KMS-11 (cell line): ENCODE measurements at regions not wholly inside any gene's neighbourhood (a gene's known extent, or its start where the extent isn't known, plus 50 kb on each side); places are given as distances from the start of the nearest gene placed in this dataset.

ENCODE experiments used
- H2AFZ ChIP-seq: fragments of 200-600 bp; sonication (generic); 2 replicates; pipeline ENCODE4 v1.6.1; 2016; ENCODE audit warnings: antibody characterized with exemption, mixed run types, low read depth
- H3K27ac ChIP-seq: fragments of 200-600 bp; sonication (generic); 2 replicates; pipeline ENCODE4 v1.6.1; 2016; ENCODE audit warnings: mild to moderate bottlenecking, mixed run types
- H3K27me3 ChIP-seq: fragments of 200-600 bp; sonication (generic); 2 replicates; pipeline ENCODE4 v1.6.1; 2017; ENCODE audit warnings: mild to moderate bottlenecking, low read depth, mixed run types, moderate library complexity; ENCODE audit not compliant: insufficient read depth
- H3K36me3 ChIP-seq: fragments of 200-600 bp; sonication (generic); 2 replicates; pipeline ENCODE4 v1.6.1; 2017; ENCODE audit warnings: mild to moderate bottlenecking, mixed run types; ENCODE audit not compliant: insufficient read depth
- H3K4me1 ChIP-seq: fragments of 200-600 bp; sonication (generic); 2 replicates; pipeline ENCODE4 v1.6.1; 2016; ENCODE audit warnings: mild to moderate bottlenecking, low read depth, mixed run types; ENCODE audit not compliant: poor library complexity, severe bottlenecking
- H3K4me2 ChIP-seq: fragments of 200-600 bp; sonication (generic); 2 replicates; pipeline ENCODE4 v1.7.0; 2016; ENCODE audit warnings: mild to moderate bottlenecking, mixed run types
- H3K4me3 ChIP-seq: fragments of 200-600 bp; sonication (generic); IDR thresholded peaks from 2 replicates; pipeline ENCODE4 v1.6.1; 2017; ENCODE audit warnings: low read depth, low read length, mixed read lengths; ENCODE audit not compliant: insufficient read depth
- H3K79me2 ChIP-seq: fragments of 200-600 bp; sonication (generic); 2 replicates; pipeline ENCODE4 v1.6.1; 2016; ENCODE audit warnings: low read depth, mixed run types; ENCODE audit not compliant: insufficient read depth
- H3K9ac ChIP-seq: fragments of 200-600 bp; sonication (generic); 2 replicates; pipeline ENCODE4 v1.6.1; 2016; ENCODE audit warnings: mild to moderate bottlenecking, mixed run types
- H4K20me1 ChIP-seq: fragments of 200-600 bp; sonication (generic); 2 replicates; pipeline ENCODE4 v1.6.1; 2016; ENCODE audit warnings: mild to moderate bottlenecking, mixed run types; ENCODE audit not compliant: insufficient read depth
- TF ChIP-seq, protein P1 (sequence below): fragments of 200-600 bp; sonication (generic); conservative IDR thresholded peaks from 2 replicates; pipeline ENCODE4 v1.6.1; 2017; ENCODE audit warnings: low read depth, mild to moderate bottlenecking, antibody characterized with exemption, low read length, moderate library complexity, mixed read lengths

DNA sequence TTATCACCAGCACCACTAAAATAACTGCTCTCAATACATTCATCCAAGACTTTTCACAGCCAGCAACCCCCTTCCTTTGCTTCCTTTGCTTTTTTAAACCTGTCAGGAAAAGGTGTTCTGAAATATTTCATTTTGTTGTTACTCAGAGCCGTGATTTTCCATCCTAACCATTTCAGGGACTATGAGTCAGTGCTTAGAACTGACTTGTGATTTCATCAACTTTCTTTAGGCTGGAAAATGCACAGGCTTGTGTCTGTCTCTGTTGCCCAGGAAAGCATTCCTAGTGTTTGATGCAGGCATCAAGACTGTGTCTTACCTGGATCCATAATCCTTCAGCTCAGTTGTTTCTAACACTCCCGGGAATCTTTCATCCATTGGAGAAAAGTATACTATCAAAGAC, 805.6 kb downstream of the BRINP1 start:
- Histone ChIP-seq H3K27me3 (no peaks in the 10 kb centered on the region), H4K20me1 (no peaks in the 10 kb centered on the region), H2AFZ (no peak overlapping the region), H3K4me3 (no peak overlapping the region), H3K27ac (no peak overlapping the region), H3K9ac (no peak overlapping the region), H3K4me2 (no peak overlapping the region), H3K4me1 (no peaks in the 10 kb centered on the region), H3K79me2 (no peaks in the 10 kb centered on the region), H3K36me3 (no peaks in the 10 kb centered on the region)
- TF ChIP-seq, protein P1, sequence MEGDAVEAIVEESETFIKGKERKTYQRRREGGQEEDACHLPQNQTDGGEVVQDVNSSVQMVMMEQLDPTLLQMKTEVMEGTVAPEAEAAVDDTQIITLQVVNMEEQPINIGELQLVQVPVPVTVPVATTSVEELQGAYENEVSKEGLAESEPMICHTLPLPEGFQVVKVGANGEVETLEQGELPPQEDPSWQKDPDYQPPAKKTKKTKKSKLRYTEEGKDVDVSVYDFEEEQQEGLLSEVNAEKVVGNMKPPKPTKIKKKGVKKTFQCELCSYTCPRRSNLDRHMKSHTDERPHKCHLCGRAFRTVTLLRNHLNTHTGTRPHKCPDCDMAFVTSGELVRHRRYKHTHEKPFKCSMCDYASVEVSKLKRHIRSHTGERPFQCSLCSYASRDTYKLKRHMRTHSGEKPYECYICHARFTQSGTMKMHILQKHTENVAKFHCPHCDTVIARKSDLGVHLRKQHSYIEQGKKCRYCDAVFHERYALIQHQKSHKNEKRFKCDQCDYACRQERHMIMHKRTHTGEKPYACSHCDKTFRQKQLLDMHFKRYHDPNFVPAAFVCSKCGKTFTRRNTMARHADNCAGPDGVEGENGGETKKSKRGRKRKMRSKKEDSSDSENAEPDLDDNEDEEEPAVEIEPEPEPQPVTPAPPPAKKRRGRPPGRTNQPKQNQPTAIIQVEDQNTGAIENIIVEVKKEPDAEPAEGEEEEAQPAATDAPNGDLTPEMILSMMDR: no peak

DNA sequence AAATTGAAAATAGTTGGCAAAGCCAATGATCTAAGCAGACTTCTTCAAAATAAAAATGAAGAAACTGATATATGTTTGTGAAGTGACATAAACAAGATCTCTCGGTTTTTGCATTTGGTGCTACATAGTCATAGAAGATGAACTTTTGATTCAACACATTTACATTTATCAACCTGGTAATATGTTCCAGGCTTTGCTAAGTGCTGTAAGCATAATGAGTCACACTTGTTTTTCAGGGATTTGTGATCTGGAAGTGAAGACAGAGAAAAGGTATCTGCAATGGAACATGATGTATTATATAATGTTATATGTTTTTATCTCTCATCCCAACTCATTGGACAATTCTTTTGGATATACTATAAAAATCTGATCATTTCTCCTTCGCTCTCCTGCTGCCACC, 801.4 kb downstream of the BRINP1 start:
- Histone ChIP-seq H3K4me2 (no peak overlapping the region), H3K79me2 (no peaks in the 10 kb centered on the region), H4K20me1 (no peaks in the 10 kb centered on the region), H3K9ac (no peak overlapping the region), H3K27ac (no peak overlapping the region), H3K36me3 (no peaks in the 10 kb centered on the region), H2AFZ (no peak overlapping the region), H3K4me3 (no peak overlapping the region), H3K4me1 (no peaks in the 10 kb centered on the region), H3K27me3 (no peaks in the 10 kb centered on the region)
- TF ChIP-seq, protein P1: no peak

DNA sequence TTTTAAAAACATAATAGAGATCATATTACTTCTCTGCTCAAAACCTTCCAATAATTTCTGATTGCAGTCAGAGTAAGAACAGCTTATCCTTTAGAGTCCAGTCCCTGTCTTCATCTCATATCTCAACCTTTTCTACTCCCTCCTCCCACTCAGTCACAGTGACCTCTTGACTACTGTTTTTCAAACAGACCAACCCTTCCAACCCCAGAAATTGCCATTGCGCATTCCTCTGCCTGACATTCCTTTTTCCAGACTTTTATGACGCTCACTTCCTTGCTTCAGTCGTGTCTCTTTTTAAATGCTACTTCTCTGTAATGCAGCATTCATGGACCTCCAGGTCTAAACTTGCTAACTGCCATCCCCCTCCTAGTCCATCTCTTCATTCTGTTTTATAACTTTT, 800.5 kb downstream of the BRINP1 start:
- Histone ChIP-seq H3K4me3 (no peak overlapping the region), H3K79me2 (no peaks in the 10 kb centered on the region), H3K4me1 (no peaks in the 10 kb centered on the region), H3K4me2 (no peak overlapping the region), H3K36me3 (no peaks in the 10 kb centered on the region), H2AFZ (no peak overlapping the region), H3K9ac (no peak overlapping the region), H3K27me3 (no peaks in the 10 kb centered on the region), H3K27ac (no peak overlapping the region), H4K20me1 (no peaks in the 10 kb centered on the region)
- TF ChIP-seq, protein P1: no peak

DNA sequence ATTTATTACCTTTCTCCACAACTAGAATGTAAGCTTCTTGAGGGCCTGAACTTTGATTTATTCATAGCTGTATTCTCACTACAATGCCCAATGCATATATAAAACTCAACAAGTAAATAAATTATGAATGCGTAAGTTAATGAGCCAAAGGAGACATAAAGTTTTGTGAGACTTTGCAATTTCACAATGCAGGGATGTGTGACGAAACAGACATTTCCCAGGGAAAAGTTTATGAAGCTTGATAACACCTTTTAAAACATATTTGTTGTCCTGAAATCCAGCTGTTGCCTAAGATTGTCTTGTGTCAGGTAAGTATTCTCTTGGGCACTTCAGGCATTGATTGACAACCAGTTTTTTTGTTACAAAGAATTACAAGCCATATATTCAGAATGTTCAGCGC, 800.1 kb downstream of the BRINP1 start:
- H3K27ac ChIP-seq: no peak overlapping the region
- H3K36me3 ChIP-seq: no peaks in the 10 kb centered on the region
- no peaks in the 10 kb centered on the region for H4K20me1 ChIP-seq
- H3K4me3 ChIP-seq: no peak overlapping the region
- H2AFZ ChIP-seq: no peak overlapping the region
- H3K79me2 ChIP-seq: no peaks in the 10 kb centered on the region
- H3K9ac ChIP-seq: no peak overlapping the region
- H3K4me1 ChIP-seq: no peaks in the 10 kb centered on the region
- TF ChIP-seq, protein P1: no peak
- no peaks in the 10 kb centered on the region for H3K27me3 ChIP-seq
- H3K4me2 ChIP-seq: no peak overlapping the region

DNA sequence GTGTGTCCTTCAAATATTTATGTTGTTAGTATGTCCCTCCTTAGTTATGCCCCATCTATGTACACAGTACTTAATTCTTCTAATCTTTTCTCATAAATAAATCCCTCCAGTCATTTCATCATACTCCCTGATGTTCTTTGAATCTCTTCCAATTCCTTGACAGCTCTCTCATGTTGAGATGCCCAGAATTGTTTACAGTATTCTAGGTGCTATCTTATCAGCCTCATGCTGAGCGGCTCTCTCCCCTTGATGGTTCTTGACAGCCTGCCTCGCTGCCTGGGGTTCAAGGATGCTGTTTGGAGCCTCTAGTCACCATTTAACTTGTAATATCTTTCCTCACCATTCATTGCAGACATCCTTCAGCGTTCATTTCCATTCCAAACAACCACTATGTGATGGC, 799.2 kb downstream of the BRINP1 start:
- no peaks in the 10 kb centered on the region for H3K4me1 ChIP-seq
- no peaks in the 10 kb centered on the region for H4K20me1 ChIP-seq
- H2AFZ ChIP-seq: no peak overlapping the region
- H3K27ac ChIP-seq: no peak overlapping the region
- no peak overlapping the region for H3K4me3 ChIP-seq
- no peaks in the 10 kb centered on the region for H3K36me3 ChIP-seq
- no peaks in the 10 kb centered on the region for H3K79me2 ChIP-seq
- no peak overlapping the region for H3K4me2 ChIP-seq
- no peak overlapping the region for H3K9ac ChIP-seq
- TF ChIP-seq, protein P1: no peak
- no peaks in the 10 kb centered on the region for H3K27me3 ChIP-seq
